ENCODE measurements at regions not wholly inside any gene's neighbourhood (a gene's known extent, or its start where the extent isn't known, plus 50 kb on each side); places are given as distances from the start of the nearest gene placed in this dataset.

DNA sequence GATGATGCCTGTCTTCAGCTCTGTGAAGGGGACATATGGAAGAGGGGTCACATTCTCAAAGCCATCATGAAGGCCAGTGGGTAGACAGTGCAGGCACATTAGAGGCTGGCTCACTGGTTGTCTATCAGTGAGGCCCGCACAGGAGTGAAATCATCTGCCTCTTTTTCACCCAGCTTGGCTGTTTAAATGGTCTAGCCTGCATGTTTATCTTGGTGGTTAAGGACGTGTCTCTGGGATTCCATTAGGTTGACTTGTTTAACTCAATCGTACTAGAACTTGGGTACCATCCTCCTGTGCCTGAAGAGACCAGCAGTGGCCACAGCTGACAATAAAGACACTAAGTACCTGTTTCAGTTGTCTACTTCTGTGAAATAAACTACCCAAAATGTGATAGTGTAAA is 219.3 kb downstream of the PLPP3 start:
- Mint-ChIP-seq H3K9me3 (ENCODE audit: unreplicated experiment) (peaks cover 7% of the 10 kb centered on the region), H3K4me3 (ENCODE audit: unreplicated experiment) (no peak overlapping the region), H3K27me3 (ENCODE audit: unreplicated experiment) (peaks cover 2% of the 10 kb centered on the region), H3K27ac (ENCODE audit: unreplicated experiment) (peak overlapping the region; percentile 39), H3K4me1 (ENCODE audit: low read depth, unreplicated experiment) (peaks cover 33% of the 10 kb centered on the region), H3K36me3 (ENCODE audit: unreplicated experiment) (no peaks in the 10 kb centered on the region)
- TF ChIP-seq, protein P1, sequence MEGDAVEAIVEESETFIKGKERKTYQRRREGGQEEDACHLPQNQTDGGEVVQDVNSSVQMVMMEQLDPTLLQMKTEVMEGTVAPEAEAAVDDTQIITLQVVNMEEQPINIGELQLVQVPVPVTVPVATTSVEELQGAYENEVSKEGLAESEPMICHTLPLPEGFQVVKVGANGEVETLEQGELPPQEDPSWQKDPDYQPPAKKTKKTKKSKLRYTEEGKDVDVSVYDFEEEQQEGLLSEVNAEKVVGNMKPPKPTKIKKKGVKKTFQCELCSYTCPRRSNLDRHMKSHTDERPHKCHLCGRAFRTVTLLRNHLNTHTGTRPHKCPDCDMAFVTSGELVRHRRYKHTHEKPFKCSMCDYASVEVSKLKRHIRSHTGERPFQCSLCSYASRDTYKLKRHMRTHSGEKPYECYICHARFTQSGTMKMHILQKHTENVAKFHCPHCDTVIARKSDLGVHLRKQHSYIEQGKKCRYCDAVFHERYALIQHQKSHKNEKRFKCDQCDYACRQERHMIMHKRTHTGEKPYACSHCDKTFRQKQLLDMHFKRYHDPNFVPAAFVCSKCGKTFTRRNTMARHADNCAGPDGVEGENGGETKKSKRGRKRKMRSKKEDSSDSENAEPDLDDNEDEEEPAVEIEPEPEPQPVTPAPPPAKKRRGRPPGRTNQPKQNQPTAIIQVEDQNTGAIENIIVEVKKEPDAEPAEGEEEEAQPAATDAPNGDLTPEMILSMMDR (IDR thresholded peaks at IDR 0.05; ENCODE audit: partially characterized antibody, unreplicated experiment): no peak
- no peak for DNase-seq

DNA sequence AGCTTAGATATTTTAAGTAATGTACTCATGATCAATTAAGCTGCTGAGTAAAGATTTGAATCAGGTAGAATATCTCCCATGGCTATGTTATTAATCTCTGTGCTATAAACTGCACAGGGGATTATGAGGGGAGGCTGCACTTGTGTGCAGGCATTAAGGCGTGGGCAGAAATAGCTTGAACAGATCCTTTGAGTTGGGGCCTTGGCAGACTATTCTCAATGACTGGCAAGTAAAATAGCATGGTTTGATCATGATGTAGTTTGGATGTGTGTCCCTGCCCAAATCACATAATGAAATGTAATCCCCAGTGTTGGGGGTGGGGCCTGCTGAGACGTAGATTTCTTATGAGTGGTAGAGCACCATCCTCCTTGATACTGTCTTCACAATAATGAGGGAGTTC is 220.3 kb downstream of the PLPP3 start:
- peaks cover 37% of the 10 kb centered on the region for H3K4me1 Mint-ChIP-seq (ENCODE audit: low read depth, unreplicated experiment)
- H3K36me3 Mint-ChIP-seq (ENCODE audit: unreplicated experiment): no peaks in the 10 kb centered on the region
- TF ChIP-seq, protein P1 (IDR thresholded peaks at IDR 0.05; ENCODE audit: partially characterized antibody, unreplicated experiment): no peak
- no peak for DNase-seq
- H3K4me3 Mint-ChIP-seq (ENCODE audit: unreplicated experiment): no peak overlapping the region
- peak overlapping the region; percentile 74 for H3K27ac Mint-ChIP-seq (ENCODE audit: unreplicated experiment)
- peaks cover 2% of the 10 kb centered on the region for H3K27me3 Mint-ChIP-seq (ENCODE audit: unreplicated experiment)
- peaks cover 6% of the 10 kb centered on the region for H3K9me3 Mint-ChIP-seq (ENCODE audit: unreplicated experiment)

DNA sequence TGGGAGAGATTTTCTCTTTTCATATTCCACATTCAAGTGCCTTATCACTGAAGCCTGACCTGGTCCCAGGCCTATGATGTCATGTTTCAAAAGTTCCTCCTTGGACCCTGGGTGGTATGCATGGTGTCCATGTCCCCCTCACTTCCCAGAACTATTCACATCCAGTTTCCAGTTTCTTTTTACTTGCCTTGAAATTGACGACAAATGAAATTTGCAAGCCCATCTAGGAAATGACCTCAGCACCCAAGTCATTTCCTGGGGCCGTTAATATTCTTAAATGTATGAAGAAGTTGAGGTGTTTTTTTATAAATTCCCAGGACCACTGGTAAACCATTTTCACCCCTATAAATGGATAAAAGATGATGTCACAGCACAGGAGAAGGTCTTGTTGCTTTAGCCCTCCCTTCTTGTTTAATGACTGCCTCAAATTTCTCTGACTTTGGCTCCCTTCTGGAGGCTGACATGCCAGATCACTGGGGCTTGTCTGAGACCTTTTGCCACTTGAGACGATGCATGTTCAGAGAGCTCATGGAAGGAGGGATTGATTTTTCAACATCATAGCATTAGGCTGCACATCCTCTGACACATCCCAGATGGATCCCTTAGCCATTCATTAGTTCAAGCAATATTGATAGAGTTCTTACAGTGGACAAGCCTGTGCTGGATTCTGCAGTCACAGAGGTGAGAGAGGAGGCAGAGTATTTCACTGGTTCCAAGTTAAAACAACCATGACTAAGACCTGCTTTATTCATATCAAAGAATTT is 221.3 kb downstream of the PLPP3 start:
- peak overlapping the region; percentile 35 for H3K27ac Mint-ChIP-seq (ENCODE audit: unreplicated experiment)
- TF ChIP-seq, protein P1 (IDR thresholded peaks at IDR 0.05; ENCODE audit: partially characterized antibody, unreplicated experiment): no peak
- peaks cover 2% of the 10 kb centered on the region for H3K27me3 Mint-ChIP-seq (ENCODE audit: unreplicated experiment)
- no peak for DNase-seq
- H3K36me3 Mint-ChIP-seq (ENCODE audit: unreplicated experiment): no peaks in the 10 kb centered on the region
- peaks cover 6% of the 10 kb centered on the region for H3K9me3 Mint-ChIP-seq (ENCODE audit: unreplicated experiment)
- peaks cover 37% of the 10 kb centered on the region for H3K4me1 Mint-ChIP-seq (ENCODE audit: low read depth, unreplicated experiment)
- H3K4me3 Mint-ChIP-seq (ENCODE audit: unreplicated experiment): peak overlapping the region; percentile 6

DNA sequence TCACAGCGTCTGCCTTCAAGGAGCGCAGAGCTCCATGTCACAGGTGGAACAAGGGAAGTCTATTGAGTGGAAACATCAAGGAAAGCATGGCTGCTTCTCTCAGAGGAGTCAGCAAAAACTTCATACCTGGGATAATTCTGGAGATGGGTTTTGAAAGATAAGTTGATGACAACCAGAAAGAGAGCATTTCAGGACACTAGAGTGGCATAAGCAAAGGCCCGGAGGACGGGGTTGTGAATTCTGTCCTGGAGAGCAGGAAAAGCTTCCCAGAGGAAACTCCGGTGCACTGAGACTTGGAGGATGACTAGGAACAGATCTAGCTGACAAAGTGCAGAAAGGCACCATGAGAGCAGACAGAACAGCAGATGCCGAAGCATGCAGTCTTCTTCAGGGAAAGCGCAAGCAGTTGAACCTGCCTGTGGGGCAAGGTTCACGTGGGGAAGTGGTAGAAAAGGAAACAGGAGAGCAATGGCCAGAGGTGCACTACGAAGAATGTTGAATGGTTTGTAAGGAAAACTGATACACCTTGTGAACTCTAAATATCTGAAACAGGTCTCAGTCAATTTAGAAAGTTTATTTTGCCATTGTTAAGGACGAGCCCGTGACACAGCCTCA is 222.9 kb downstream of the PLPP3 start:
- no peak overlapping the region for H3K27ac Mint-ChIP-seq (ENCODE audit: unreplicated experiment)
- H3K36me3 Mint-ChIP-seq (ENCODE audit: unreplicated experiment): no peaks in the 10 kb centered on the region
- peaks cover 40% of the 10 kb centered on the region for H3K4me1 Mint-ChIP-seq (ENCODE audit: low read depth, unreplicated experiment)
- no peak overlapping the region for H3K4me3 Mint-ChIP-seq (ENCODE audit: unreplicated experiment)
- DNase-seq: no peak
- H3K9me3 Mint-ChIP-seq (ENCODE audit: unreplicated experiment): peaks cover 6% of the 10 kb centered on the region
- H3K27me3 Mint-ChIP-seq (ENCODE audit: unreplicated experiment): peaks cover 2% of the 10 kb centered on the region
- TF ChIP-seq, protein P1 (IDR thresholded peaks at IDR 0.05; ENCODE audit: partially characterized antibody, unreplicated experiment): no peak

DNA sequence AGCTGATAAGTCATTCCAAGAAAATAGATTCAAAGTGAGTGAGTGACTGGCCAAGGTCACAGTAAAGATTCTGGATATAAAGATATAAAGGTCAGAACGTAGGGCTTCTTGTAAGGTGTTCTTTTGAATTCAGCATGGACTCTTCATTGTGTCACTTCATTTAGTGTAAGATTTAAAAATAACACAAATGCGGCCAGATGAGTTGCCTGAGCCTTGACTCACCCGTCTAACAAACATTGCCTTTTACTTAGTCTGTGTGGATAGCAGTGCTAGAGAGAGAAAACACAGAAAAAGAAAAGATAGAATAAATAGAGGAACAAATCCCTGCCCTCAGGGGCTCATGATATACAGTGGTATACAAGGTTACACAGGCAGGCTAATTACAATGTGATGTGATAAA is 223.4 kb downstream of the PLPP3 start:
- TF ChIP-seq, protein P1 (IDR thresholded peaks at IDR 0.05; ENCODE audit: partially characterized antibody, unreplicated experiment): no peak
- H3K4me3 Mint-ChIP-seq (ENCODE audit: unreplicated experiment): no peak overlapping the region
- H3K36me3 Mint-ChIP-seq (ENCODE audit: unreplicated experiment): no peaks in the 10 kb centered on the region
- peaks cover 6% of the 10 kb centered on the region for H3K9me3 Mint-ChIP-seq (ENCODE audit: unreplicated experiment)
- H3K27ac Mint-ChIP-seq (ENCODE audit: unreplicated experiment): no peak overlapping the region
- H3K4me1 Mint-ChIP-seq (ENCODE audit: low read depth, unreplicated experiment): peaks cover 40% of the 10 kb centered on the region
- H3K27me3 Mint-ChIP-seq (ENCODE audit: unreplicated experiment): peaks cover 2% of the 10 kb centered on the region
- no peak for DNase-seq

Measured in glutamatergic neuron (in vitro differentiated cells).